Right lobe of liver (tissue), 6 donors: ENCODE measurements at regions not wholly inside any gene's neighbourhood (a gene's known extent, or its start where the extent isn't known, plus 50 kb on each side); places are given as distances from the start of the nearest gene placed in this dataset.

Experiments used
- ATAC-seq, 4 donors: fragments of 200-7000 bp; cut with Tn5 transposase; one replicate each; pipeline ENCODE4 v1.9.1; 2020; ENCODE audit warnings: mild to moderate bottlenecking in 4 of 4, moderate library complexity in 4 of 4
- DNase-seq, 3 donors: peaks; one replicate each; pipeline ENCODE4 v3.0.0-alpha.2; 2020
- H3K27ac ChIP-seq, 3 donors: fragments of 200-600 bp; one replicate each; pipeline ENCODE4 v1.8.0; 2022
- H3K27me3 ChIP-seq, 2 donors: fragments of 200-600 bp; one replicate each; pipeline ENCODE4 v1.8.0; 2022
- H3K36me3 ChIP-seq, 4 donors: fragments of 200-600 bp; sonication (generic) in 1 of 4; one replicate each; pipeline versions ENCODE4 v1.5.1 to v1.8.0; 2017 to 2022; ENCODE audit warnings: control low read depth in 1 of 4
- H3K4me1 ChIP-seq, 4 donors: fragments of 200-600 bp; sonication (generic) in 1 of 4; one replicate each; pipeline versions ENCODE4 v1.5.1 to v1.8.0; 2017 to 2022; ENCODE audit warnings: control low read depth in 1 of 4
- H3K4me3 ChIP-seq, 3 donors: fragments of 200-600 bp; one replicate each; pipeline ENCODE4 v1.8.0; 2022
- H3K9me3 ChIP-seq, 4 donors: fragments of 200-600 bp; sonication (generic) in 1 of 4; one replicate each; pipeline versions ENCODE4 v1.5.1 to v1.8.0; 2017 to 2022; ENCODE audit warnings: control low read depth in 1 of 4
- POLR2A ChIP-seq: fragments of 450-650 bp; IDR thresholded peaks from one replicate; pipeline ENCODE4 v1.6.1; 2017; ENCODE audit warnings: antibody characterized with exemption, mild to moderate bottlenecking
- whole genome bisulfite sequencing: methylation state at CpG from one replicate; pipeline ENCODE4 v1.1.6; 2018; ENCODE audit warnings: low coverage, low lambda C conversion rate; ENCODE audit not compliant: insufficient coverage; ENCODE audit errors: missing lambda C conversion rate; 5-methylcytosine and 5-hydroxymethylcytosine counted together
- intact Hi-C, 2 donors: fragments of 100-400 bp; cut with DNase I; formaldehyde crosslinking; loops; one replicate each; pipeline versions ENCODE4 v1.11.2 to v1.14.1; 2022
- TF ChIP-seq, protein P1 (sequence below), 4 donors: fragments of 200-600 bp in 3 of 4; fragments of 450-650 bp in 1 of 4; IDR thresholded peaks; one replicate each; pipeline versions ENCODE4 v1.5.1 to v1.8.0; 2016 to 2022; ENCODE audit warnings: antibody characterized with exemption in 4 of 4, mild to moderate bottlenecking in 2 of 4
- donor health status: DM: no; HTN: yes; CAD: no.
- donor health status: DM: no; HTN: no; CAD: no.
- donor health status: DM: no; HTN: no; CAD: no.
- donor health status: DM: no; HTN: yes; CAD: no.
- donor health status: DM: no; HTN: yes; CAD: no.

DNA sequence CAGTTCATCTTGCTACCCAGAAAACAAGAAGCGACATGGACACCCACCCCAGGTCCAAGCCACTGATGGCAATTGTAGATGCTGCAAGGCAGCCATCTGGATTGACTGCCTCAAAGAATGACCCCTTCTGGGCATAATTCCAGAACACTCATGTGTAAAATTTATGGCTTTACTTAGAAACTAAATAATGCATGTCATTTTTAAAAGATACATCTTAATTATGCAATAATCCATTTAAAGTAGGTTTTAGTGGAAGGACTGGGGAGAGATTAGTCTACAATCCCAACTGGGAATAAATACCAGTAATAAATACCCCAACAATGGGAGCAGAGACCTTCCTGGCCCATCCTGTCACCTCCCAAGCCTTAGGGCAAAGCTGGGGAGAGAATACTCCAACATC, 247.7 kb downstream of the SS18 start:
- H3K9me3 ChIP-seq, result no peaks in the 10 kb centered on the region
- ATAC-seq (no peak), DNase-seq (no peak)
- 22% methylated on average over 1 of the region's 1 CpG for WGBS
- H3K4me3 ChIP-seq, result no peak overlapping the region
- no peaks in the 10 kb centered on the region for H3K36me3 ChIP-seq
- H3K4me1 ChIP-seq, result no peaks in the 10 kb centered on the region
- intact Hi-C loops, result no loop called here
- TF ChIP-seq POLR2A, result no peak
- TF ChIP-seq, protein P1, sequence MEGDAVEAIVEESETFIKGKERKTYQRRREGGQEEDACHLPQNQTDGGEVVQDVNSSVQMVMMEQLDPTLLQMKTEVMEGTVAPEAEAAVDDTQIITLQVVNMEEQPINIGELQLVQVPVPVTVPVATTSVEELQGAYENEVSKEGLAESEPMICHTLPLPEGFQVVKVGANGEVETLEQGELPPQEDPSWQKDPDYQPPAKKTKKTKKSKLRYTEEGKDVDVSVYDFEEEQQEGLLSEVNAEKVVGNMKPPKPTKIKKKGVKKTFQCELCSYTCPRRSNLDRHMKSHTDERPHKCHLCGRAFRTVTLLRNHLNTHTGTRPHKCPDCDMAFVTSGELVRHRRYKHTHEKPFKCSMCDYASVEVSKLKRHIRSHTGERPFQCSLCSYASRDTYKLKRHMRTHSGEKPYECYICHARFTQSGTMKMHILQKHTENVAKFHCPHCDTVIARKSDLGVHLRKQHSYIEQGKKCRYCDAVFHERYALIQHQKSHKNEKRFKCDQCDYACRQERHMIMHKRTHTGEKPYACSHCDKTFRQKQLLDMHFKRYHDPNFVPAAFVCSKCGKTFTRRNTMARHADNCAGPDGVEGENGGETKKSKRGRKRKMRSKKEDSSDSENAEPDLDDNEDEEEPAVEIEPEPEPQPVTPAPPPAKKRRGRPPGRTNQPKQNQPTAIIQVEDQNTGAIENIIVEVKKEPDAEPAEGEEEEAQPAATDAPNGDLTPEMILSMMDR (IDR thresholded peaks at IDR 0.05), result no peak
- no peak overlapping the region for H3K27ac ChIP-seq
- no peaks in the 10 kb centered on the region for H3K27me3 ChIP-seq

DNA sequence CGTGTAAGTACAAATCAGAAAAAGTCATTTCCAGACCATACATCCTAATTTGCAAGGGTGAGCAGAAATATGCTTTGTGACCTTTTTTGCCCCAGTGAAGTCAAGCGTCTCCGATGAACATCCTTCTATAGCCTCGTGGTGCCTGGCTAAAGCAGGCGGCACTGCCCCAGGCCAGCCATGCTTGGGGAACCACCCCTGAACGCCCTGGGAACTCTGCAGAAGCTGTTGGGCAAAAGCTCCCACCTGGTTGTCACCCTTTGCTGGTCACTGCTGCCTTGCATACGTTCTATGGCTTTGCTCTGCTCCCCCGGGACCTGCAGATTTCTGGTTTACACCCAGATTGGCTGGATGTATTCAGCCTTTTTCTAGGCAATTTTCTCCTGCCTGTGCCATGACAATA, 256.4 kb downstream of the SS18 start:
- no peaks in the 10 kb centered on the region for H3K4me1 ChIP-seq
- DNase-seq (no peak), ATAC-seq (no peak)
- H3K27me3 ChIP-seq, result no peaks in the 10 kb centered on the region
- H3K36me3 ChIP-seq, result no peaks in the 10 kb centered on the region
- H3K9me3 ChIP-seq, result no peaks in the 10 kb centered on the region
- WGBS, result 56% methylated on average over 5 of the region's 8 CpGs
- no peak overlapping the region for H3K4me3 ChIP-seq
- TF ChIP-seq POLR2A, result no peak
- TF ChIP-seq, protein P1 (IDR thresholded peaks at IDR 0.05), result no peak
- intact Hi-C loops, result no loop called here
- no peak overlapping the region for H3K27ac ChIP-seq

DNA sequence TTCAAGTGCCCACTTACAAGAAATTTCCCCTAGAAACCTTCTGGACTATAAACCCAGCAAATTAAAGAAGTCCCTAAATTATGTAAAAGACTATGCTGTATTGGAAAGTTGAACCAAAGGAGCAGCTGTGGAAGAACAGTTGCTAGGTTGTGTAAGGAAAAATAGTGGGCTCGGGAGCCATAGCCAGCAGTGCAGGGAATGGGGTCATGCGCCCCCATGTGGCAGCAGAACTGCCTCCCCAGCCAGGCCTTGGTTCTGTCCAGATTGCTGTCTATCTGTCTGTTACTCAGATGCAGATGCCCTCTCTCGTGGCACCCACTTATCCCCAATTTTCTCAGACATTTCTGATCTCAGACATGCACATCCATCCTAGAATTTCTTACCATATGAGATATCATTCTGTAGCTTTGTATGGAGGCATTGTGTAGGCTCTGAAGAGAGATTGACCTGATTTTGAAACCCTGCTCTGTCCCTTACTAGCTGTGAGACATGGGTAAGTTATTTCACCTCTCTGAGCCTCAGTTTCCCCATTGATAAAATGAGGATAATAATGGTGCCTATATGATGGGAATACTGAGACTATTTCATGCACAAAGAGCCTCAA, 258.3 kb downstream of the SS18 start:
- Histone ChIP-seq H3K4me3 (no peak overlapping the region), H3K9me3 (no peaks in the 10 kb centered on the region), H3K27me3 (no peaks in the 10 kb centered on the region), H3K27ac (no peak overlapping the region), H3K4me1 (no peaks in the 10 kb centered on the region), H3K36me3 (no peaks in the 10 kb centered on the region)
- ATAC-seq, result peak; percentile 67 to 80 (median 74)
- intact Hi-C loops, result no loop called here
- DNase-seq, result peak in 2 of 3 donors; percentile 46 to 61
- TF ChIP-seq POLR2A, result no peak
- TF ChIP-seq, protein P1 (IDR thresholded peaks at IDR 0.05), result peak; percentile 31 to 77 (median 51)
- WGBS, result 16% methylated on average over 3 of the region's 3 CpGs

DNA sequence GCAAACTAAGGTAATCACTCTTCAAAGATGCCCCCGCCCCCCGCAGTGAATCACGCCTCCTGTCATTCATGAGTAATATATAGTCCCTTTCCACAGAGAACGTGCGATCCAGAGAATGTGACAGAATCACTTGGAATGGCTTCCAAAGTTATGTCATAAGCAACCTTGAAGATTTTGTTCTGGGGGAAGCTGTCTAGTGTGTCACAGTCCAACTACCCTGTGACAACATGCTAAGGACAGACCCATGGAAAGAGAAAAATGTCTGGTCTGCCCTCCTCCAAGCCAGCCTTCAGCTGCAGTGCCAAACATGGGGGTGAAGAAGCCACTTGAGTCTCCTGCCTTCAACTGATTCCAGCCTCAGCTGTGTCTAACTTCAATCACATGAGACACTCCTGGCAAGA, 259.1 kb downstream of the SS18 start:
- Histone ChIP-seq H3K4me3 (no peak overlapping the region), H3K4me1 (no peaks in the 10 kb centered on the region), H3K27ac (no peak overlapping the region), H3K27me3 (no peaks in the 10 kb centered on the region), H3K36me3 (no peaks in the 10 kb centered on the region), H3K9me3 (no peaks in the 10 kb centered on the region)
- DNase-seq (no peak), ATAC-seq (no peak)
- no peak for TF ChIP-seq POLR2A
- TF ChIP-seq, protein P1 (IDR thresholded peaks at IDR 0.05), result no peak
- 100% methylated on average over 1 of the region's 5 CpGs for WGBS
- intact Hi-C loops, result no loop called here

DNA sequence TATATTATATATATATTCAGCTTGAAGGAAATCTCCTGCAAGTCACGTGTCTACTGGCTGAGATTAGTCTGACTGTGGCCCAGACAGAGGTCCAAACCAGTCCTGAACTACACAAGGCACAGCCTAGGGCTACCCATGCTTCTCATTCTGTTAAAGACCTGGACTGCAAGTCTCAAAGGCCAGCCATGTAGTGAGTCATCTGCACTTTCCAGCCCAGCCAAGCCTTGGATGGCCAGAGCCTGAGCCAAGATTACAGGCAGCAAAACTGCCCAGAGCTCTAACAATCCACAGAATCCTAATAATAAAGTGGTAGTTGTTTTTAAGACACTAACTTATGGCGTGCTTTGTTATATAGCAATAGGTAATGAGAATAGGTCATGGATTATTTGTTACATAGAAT, 259.6 kb downstream of the SS18 start:
- Histone ChIP-seq H3K4me3 (no peak overlapping the region), H3K36me3 (no peaks in the 10 kb centered on the region), H3K27me3 (no peaks in the 10 kb centered on the region), H3K27ac (no peak overlapping the region), H3K9me3 (no peaks in the 10 kb centered on the region), H3K4me1 (no peaks in the 10 kb centered on the region)
- WGBS, result 58% methylated on average over 2 of the region's 2 CpGs
- TF ChIP-seq POLR2A, result no peak
- TF ChIP-seq, protein P1 (IDR thresholded peaks at IDR 0.05), result no peak
- intact Hi-C loops, result no loop called here
- ATAC-seq (no peak), DNase-seq (no peak)
